Transverse colon (tissue), 4 donors: ENCODE measurements at regions not wholly inside any gene's neighbourhood (a gene's known extent, or its start where the extent isn't known, plus 50 kb on each side); places are given as distances from the start of the nearest gene placed in this dataset.

Experiments
- DNase-seq: peaks from one replicate; pipeline ENCODE4 v3.0.0-alpha.2; 2019
- H3K27ac ChIP-seq, 4 donors: fragments of 200-600 bp; sonication (generic); 2 replicates each; pipeline ENCODE4 v1.5.1; 2016 to 2018; ENCODE audit warnings: inconsistent platforms in 4 of 4
- H3K27me3 ChIP-seq: fragments of 200-600 bp; sonication (generic); 2 replicates; pipeline ENCODE4 v1.5.1; 2017; ENCODE audit warnings: inconsistent platforms
- H3K36me3 ChIP-seq, 4 donors: fragments of 200-600 bp; sonication (generic); 2 replicates each; pipeline ENCODE4 v1.5.1; 2017 to 2019; ENCODE audit warnings: inconsistent platforms in 4 of 4
- H3K4me1 ChIP-seq, 4 donors: fragments of 200-600 bp; sonication (generic); 2 replicates each; pipeline ENCODE4 v1.5.1; 2017 to 2020; ENCODE audit warnings: inconsistent platforms in 4 of 4
- H3K4me3 ChIP-seq, 4 donors: fragments of 200-600 bp; sonication (generic); 1 replicate in 1 of 4; 2 replicates in 3 of 4; pipeline versions ENCODE4 v1.5.1 to v1.6.1; 2017 to 2019; ENCODE audit warnings: inconsistent platforms in 4 of 4
- H3K9me3 ChIP-seq, 2 donors: fragments of 200-600 bp; sonication (generic); 2 replicates each; pipeline ENCODE4 v1.5.1; 2017 to 2019; ENCODE audit warnings: inconsistent platforms in 2 of 2
- EP300 ChIP-seq: sonication (generic); formaldehyde crosslinking; IDR thresholded peaks from one replicate; pipeline ENCODE4 v1.6.1; 2017; ENCODE audit warnings: antibody characterized with exemption, low read depth
- POLR2A ChIP-seq: fragments of 450-650 bp; IDR thresholded peaks from one replicate; pipeline ENCODE4 v1.6.1; 2016; ENCODE audit warnings: antibody characterized with exemption, mild to moderate bottlenecking, moderate library complexity
- POLR2AphosphoS5 ChIP-seq, 3 donors: sonication (generic); formaldehyde crosslinking; IDR thresholded peaks; one replicate each; pipeline ENCODE4 v1.6.1; 2016; ENCODE audit warnings: antibody characterized with exemption in 3 of 3
- WGBS, 2 donors: methylation state at CpG; one replicate each; pipeline ENCODE4 v1.1.5; 2018; ENCODE audit warnings: low coverage in 1 of 2; 5-methylcytosine and 5-hydroxymethylcytosine counted together
- in situ Hi-C, 4 donors: fragments of 200-750 bp; cut with MboI; loops; one replicate each; pipeline versions ENCODE4 v1.15.0 to v1.15.1; 2017; ENCODE audit warnings: low sequenced_read_pairs in 3 of 4, low pct_ligation_motif_present in 1 of 4, low pct_unique_long_range_greater_than_20kb in 1 of 4
- intact Hi-C: fragments of 100-400 bp; cut with DNase I; formaldehyde crosslinking; loops from one replicate; pipeline ENCODE4 v1.15.1; 2023; ENCODE audit warnings: low total_unique reads
- TF ChIP-seq, protein P1 (sequence below), 5 experiments: fragments of 200-600 bp in 3 of 5; fragments of 450-650 bp in 2 of 5; sonication (generic) in 3 of 5; IDR thresholded peaks; 1 replicate in 2 of 5; 2 replicates in 3 of 5; pipeline ENCODE4 v1.5.1; 2016 to 2017; ENCODE audit warnings: antibody characterized with exemption in 5 of 5, inconsistent platforms in 3 of 5, mild to moderate bottlenecking in 2 of 5, moderate library complexity in 1 of 5

DNA sequence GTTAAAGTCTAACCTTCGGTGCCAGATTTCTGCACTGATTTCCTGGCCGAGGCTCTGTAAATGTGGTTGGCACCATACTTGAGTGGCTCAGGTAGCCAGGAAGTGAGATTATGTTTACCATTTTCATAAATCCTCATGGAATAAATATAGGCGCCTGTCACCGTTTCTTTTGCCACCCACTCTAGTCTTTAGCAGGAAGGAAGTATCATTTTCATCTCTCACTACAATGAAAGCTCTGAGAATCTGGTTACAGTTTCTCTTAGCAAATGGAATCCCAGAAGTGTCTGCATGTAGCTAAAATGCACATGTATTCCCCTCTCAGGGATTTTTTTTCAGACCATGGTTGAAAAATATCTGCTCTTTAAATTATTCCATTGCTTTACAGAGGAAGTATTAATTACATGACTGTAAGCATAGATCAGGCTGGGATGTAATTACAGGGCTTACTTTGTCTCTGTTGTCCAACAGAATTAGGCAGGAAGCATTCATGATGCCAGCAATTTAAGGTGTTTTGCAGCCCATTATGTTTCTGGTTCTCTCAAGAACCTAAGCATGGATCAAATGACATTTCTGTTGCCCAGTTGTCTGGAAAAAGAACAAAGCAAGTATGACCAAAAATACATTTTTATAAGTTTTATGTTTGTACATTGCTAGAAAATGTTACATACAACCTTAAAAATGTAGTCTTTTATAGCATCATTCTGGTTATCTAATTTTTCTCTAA is 221.7 kb upstream of the SPRY2 start:
- in situ Hi-C loops (no loop called here), intact Hi-C loops (no loop called here)
- no peak overlapping the region for H3K27ac ChIP-seq
- H3K9me3 ChIP-seq: no peaks in the 10 kb centered on the region
- DNase-seq: no peak
- H3K4me1 ChIP-seq: peaks cover 0 to 7% (median 0%) of the 10 kb centered on the region in 4 donors
- no peak overlapping the region for H3K4me3 ChIP-seq
- no peaks in the 10 kb centered on the region for H3K27me3 ChIP-seq
- 28 to 47% methylated on average over 4 of the region's 4 CpGs for WGBS, 2 donors
- H3K36me3 ChIP-seq: no peaks in the 10 kb centered on the region
- no peak for TF ChIP-seq POLR2A
- TF ChIP-seq POLR2AphosphoS5 (IDR thresholded peaks at IDR 0.05): no peak
- TF ChIP-seq, protein P1, sequence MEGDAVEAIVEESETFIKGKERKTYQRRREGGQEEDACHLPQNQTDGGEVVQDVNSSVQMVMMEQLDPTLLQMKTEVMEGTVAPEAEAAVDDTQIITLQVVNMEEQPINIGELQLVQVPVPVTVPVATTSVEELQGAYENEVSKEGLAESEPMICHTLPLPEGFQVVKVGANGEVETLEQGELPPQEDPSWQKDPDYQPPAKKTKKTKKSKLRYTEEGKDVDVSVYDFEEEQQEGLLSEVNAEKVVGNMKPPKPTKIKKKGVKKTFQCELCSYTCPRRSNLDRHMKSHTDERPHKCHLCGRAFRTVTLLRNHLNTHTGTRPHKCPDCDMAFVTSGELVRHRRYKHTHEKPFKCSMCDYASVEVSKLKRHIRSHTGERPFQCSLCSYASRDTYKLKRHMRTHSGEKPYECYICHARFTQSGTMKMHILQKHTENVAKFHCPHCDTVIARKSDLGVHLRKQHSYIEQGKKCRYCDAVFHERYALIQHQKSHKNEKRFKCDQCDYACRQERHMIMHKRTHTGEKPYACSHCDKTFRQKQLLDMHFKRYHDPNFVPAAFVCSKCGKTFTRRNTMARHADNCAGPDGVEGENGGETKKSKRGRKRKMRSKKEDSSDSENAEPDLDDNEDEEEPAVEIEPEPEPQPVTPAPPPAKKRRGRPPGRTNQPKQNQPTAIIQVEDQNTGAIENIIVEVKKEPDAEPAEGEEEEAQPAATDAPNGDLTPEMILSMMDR (IDR thresholded peaks at IDR 0.05): no peak
- no peak for TF ChIP-seq EP300

DNA sequence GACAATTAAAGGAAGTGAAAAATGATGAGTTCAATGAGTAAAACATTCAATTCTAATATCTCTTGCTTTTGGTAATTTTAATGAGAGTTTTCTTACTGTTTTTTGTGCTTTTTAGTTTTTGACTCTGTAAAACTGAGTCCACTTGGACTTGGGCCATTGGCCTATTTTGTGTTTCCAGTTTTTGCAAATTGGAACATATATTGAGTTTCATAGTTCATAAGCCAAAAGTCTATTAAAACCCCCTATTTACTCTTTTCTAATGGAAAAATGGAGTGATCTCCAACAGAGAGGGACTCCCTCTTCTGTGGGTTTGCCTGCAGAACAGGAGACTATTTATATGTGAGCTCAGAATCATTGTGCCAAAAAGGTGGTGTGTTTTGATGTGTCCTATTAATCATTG is 219.7 kb upstream of the SPRY2 start:
- H3K27me3 ChIP-seq: no peaks in the 10 kb centered on the region
- no peaks in the 10 kb centered on the region for H3K36me3 ChIP-seq
- no peaks in the 10 kb centered on the region for H3K9me3 ChIP-seq
- intact Hi-C loops: no loop called here
- H3K27ac ChIP-seq: no peak overlapping the region
- no peak for DNase-seq
- H3K4me1 ChIP-seq: peaks cover 0 to 7% (median 0%) of the 10 kb centered on the region in 4 donors
- H3K4me3 ChIP-seq: no peak overlapping the region
- in situ Hi-C loops: no loop called here
- no peak for TF ChIP-seq POLR2A
- TF ChIP-seq EP300: no peak
- TF ChIP-seq POLR2AphosphoS5 (IDR thresholded peaks at IDR 0.05): no peak
- TF ChIP-seq, protein P1 (IDR thresholded peaks at IDR 0.05): no peak

DNA sequence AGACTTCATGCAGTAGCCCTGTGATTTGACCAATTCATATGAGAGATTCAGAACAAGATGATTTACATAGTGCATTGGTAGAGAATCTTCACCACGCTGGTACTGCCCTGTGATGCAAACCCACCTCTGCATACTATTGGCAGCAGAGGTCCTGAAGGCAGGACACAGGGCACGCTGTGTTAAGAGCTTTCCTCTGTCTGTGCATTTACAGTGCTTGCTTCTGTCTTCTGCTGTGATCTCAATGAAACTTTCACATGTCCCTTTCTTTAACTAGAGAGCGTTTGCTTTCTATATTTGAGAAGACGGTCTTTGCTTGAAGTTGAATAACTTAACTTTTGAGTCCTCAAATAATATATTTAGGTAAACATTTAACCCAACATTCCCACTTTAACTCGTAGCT is 219.0 kb upstream of the SPRY2 start:
- TF ChIP-seq POLR2A: no peak
- intact Hi-C loops: no loop called here
- Histone ChIP-seq H3K36me3 (no peaks in the 10 kb centered on the region), H3K27me3 (no peaks in the 10 kb centered on the region), H3K4me1 (peaks cover 0 to 7% (median 0%) of the 10 kb centered on the region in 4 donors), H3K27ac (no peak overlapping the region), H3K4me3 (no peak overlapping the region), H3K9me3 (no peaks in the 10 kb centered on the region)
- 73 to 77% methylated on average over 4 to 5 of the region's 5 CpGs for WGBS, 2 donors
- in situ Hi-C loops: no loop called here
- no peak for DNase-seq

DNA sequence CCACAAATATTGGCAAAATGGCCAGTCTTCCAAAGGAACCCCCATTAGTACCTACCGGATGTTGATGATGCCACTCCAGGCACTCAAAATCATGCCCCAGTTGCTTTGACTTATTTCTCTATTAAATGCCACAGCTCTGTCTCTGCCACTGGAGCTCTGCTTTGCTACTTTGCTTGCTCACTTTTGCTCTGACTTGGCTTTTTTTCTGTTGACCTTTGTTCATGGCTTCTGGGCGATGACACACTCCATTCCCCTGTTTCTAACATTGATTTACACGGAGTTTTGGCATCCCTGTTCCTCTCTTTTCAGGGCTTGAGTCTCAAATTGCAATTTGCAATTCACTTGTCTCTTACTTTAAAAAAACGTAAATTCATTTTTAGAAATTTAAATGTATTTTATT is 217.1 kb upstream of the SPRY2 start:
- H3K4me1 ChIP-seq: peaks cover 0 to 7% (median 0%) of the 10 kb centered on the region in 4 donors
- intact Hi-C loops: loop anchor here (1.0 kb wide), 1 partner anchor 8 kb away; no protein-coding TSS in a partner anchor
- no peaks in the 10 kb centered on the region for H3K27me3 ChIP-seq
- no peaks in the 10 kb centered on the region for H3K9me3 ChIP-seq
- H3K4me3 ChIP-seq: no peak overlapping the region
- WGBS, 2 donors: 62 to 75% methylated on average over 4 of the region's 4 CpGs
- no peaks in the 10 kb centered on the region for H3K36me3 ChIP-seq
- TF ChIP-seq POLR2AphosphoS5 (IDR thresholded peaks at IDR 0.05): no peak
- no peak for TF ChIP-seq EP300
- TF ChIP-seq, protein P1 (IDR thresholded peaks at IDR 0.05): no peak
- no peak for TF ChIP-seq POLR2A
- DNase-seq: no peak
- in situ Hi-C loops: no loop called here
- H3K27ac ChIP-seq: no peak overlapping the region
